HCT116 (cell line): ENCODE measurements at regions not wholly inside any gene's neighbourhood (a gene's known extent, or its start where the extent isn't known, plus 50 kb on each side); places are given as distances from the start of the nearest gene placed in this dataset.

ENCODE experiments used
- CEBPB ChIP-seq: IDR thresholded peaks from 2 replicates; pipeline ENCODE4 v1.6.1; 2012; ENCODE audit warnings: low read depth
- EZH2 ChIP-seq: fragments of 200-600 bp; sonication (generic); IDR thresholded peaks from 2 replicates; pipeline ENCODE4 v1.6.1; 2017; ENCODE audit warnings: antibody characterized with exemption, mixed run types
- EZH2phosphoT487 ChIP-seq: fragments of 200-600 bp; IDR thresholded peaks from 2 replicates; pipeline ENCODE4 v1.6.1; 2018; ENCODE audit warnings: antibody characterized with exemption, borderline replicate concordance
- JUND ChIP-seq: IDR thresholded peaks from 2 replicates; pipeline ENCODE4 v1.6.1; 2012
- POLR2A ChIP-seq: IDR thresholded peaks from 2 replicates; pipeline ENCODE4 v1.7.0; 2011; ENCODE audit warnings: borderline replicate concordance; ENCODE audit not compliant: insufficient read depth, insufficient read length; ENCODE audit errors: extremely low read depth
- POLR2AphosphoS5 ChIP-seq: IDR thresholded peaks from 2 replicates; pipeline ENCODE4 v1.6.1; 2011; ENCODE audit warnings: mild to moderate bottlenecking, low read depth, low read length, moderate library complexity
- RAD21 ChIP-seq: IDR thresholded peaks from 2 replicates; pipeline ENCODE4 v1.6.1; 2012; ENCODE audit warnings: low read depth, mild to moderate bottlenecking
- TF ChIP-seq, protein P1 (sequence below): IDR thresholded peaks from 2 replicates; pipeline ENCODE4 v1.6.1; 2012
- TF ChIP-seq, protein P2 (sequence below), 3 experiments: fragments of 200-600 bp in 1 of 3; sonication (generic) in 1 of 3; IDR thresholded peaks in 2 of 3; conservative IDR thresholded peaks in 1 of 3; 2 replicates each; pipeline ENCODE4 v1.5.1; 2012 to 2017; ENCODE audit warnings: low read depth in 2 of 3, low read length in 2 of 3, antibody characterized with exemption in 1 of 3, borderline replicate concordance in 1 of 3, control low read depth in 1 of 3, mild to moderate bottlenecking in 1 of 3, mixed read lengths in 1 of 3, mixed run types in 1 of 3, moderate library complexity in 1 of 3; ENCODE audit not compliant: insufficient read depth in 1 of 3
- TF ChIP-seq, protein P3 (sequence below): IDR thresholded peaks from 2 replicates; pipeline ENCODE4 v1.6.1; 2011; ENCODE audit warnings: mild to moderate bottlenecking, low read length, moderate library complexity; ENCODE audit not compliant: insufficient replicate concordance; ENCODE audit errors: extremely low read depth
- TF ChIP-seq, protein P4 (sequence below): IDR thresholded peaks from 2 replicates; pipeline ENCODE4 v1.6.1; 2012; ENCODE audit warnings: low read depth

DNA sequence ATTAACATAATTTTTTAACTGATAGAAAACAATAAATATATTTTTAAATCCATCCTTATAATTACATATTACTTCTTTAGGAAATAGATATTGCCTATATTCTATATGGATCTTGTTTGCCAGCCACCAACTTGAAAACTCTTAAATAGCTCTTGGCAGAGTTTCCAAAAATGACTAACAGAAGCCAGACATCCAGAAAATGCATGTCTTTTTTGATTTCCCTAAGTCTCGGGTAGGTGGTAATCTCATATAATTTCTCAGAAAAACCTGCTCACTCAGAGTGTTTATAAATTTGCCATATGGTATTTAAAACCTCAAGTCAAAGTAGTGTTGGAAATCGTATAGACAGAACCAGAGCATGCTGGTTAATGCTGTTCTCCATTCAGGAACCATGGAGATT, 360.4 kb upstream of the FOXG1 start:
- TF ChIP-seq, protein P1, sequence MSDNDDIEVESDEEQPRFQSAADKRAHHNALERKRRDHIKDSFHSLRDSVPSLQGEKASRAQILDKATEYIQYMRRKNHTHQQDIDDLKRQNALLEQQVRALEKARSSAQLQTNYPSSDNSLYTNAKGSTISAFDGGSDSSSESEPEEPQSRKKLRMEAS, result no peak
- TF ChIP-seq EZH2, result no peak
- TF ChIP-seq, protein P2, sequence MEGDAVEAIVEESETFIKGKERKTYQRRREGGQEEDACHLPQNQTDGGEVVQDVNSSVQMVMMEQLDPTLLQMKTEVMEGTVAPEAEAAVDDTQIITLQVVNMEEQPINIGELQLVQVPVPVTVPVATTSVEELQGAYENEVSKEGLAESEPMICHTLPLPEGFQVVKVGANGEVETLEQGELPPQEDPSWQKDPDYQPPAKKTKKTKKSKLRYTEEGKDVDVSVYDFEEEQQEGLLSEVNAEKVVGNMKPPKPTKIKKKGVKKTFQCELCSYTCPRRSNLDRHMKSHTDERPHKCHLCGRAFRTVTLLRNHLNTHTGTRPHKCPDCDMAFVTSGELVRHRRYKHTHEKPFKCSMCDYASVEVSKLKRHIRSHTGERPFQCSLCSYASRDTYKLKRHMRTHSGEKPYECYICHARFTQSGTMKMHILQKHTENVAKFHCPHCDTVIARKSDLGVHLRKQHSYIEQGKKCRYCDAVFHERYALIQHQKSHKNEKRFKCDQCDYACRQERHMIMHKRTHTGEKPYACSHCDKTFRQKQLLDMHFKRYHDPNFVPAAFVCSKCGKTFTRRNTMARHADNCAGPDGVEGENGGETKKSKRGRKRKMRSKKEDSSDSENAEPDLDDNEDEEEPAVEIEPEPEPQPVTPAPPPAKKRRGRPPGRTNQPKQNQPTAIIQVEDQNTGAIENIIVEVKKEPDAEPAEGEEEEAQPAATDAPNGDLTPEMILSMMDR (IDR thresholded peaks at IDR 0.05 in 2 of 3, conservative IDR thresholded peaks at IDR 0.05 in 1 of 3; ENCODE audit: borderline replicate concordance in 1 of 3, insufficient read depth in 1 of 3, low read depth in 2 of 3, low read length in 2 of 3), result no peak
- no peak for TF ChIP-seq RAD21
- TF ChIP-seq POLR2A, result no peak
- TF ChIP-seq POLR2AphosphoS5, result no peak
- no peak for TF ChIP-seq JUND
- TF ChIP-seq, protein P3, sequence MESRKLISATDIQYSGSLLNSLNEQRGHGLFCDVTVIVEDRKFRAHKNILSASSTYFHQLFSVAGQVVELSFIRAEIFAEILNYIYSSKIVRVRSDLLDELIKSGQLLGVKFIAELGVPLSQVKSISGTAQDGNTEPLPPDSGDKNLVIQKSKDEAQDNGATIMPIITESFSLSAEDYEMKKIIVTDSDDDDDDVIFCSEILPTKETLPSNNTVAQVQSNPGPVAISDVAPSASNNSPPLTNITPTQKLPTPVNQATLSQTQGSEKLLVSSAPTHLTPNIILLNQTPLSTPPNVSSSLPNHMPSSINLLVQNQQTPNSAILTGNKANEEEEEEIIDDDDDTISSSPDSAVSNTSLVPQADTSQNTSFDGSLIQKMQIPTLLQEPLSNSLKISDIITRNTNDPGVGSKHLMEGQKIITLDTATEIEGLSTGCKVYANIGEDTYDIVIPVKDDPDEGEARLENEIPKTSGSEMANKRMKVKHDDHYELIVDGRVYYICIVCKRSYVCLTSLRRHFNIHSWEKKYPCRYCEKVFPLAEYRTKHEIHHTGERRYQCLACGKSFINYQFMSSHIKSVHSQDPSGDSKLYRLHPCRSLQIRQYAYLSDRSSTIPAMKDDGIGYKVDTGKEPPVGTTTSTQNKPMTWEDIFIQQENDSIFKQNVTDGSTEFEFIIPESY, result no peak
- TF ChIP-seq, protein P4, sequence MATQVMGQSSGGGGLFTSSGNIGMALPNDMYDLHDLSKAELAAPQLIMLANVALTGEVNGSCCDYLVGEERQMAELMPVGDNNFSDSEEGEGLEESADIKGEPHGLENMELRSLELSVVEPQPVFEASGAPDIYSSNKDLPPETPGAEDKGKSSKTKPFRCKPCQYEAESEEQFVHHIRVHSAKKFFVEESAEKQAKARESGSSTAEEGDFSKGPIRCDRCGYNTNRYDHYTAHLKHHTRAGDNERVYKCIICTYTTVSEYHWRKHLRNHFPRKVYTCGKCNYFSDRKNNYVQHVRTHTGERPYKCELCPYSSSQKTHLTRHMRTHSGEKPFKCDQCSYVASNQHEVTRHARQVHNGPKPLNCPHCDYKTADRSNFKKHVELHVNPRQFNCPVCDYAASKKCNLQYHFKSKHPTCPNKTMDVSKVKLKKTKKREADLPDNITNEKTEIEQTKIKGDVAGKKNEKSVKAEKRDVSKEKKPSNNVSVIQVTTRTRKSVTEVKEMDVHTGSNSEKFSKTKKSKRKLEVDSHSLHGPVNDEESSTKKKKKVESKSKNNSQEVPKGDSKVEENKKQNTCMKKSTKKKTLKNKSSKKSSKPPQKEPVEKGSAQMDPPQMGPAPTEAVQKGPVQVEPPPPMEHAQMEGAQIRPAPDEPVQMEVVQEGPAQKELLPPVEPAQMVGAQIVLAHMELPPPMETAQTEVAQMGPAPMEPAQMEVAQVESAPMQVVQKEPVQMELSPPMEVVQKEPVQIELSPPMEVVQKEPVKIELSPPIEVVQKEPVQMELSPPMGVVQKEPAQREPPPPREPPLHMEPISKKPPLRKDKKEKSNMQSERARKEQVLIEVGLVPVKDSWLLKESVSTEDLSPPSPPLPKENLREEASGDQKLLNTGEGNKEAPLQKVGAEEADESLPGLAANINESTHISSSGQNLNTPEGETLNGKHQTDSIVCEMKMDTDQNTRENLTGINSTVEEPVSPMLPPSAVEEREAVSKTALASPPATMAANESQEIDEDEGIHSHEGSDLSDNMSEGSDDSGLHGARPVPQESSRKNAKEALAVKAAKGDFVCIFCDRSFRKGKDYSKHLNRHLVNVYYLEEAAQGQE, result no peak
- TF ChIP-seq EZH2phosphoT487, result no peak
- no peak for TF ChIP-seq CEBPB
